SK-N-SH treated with all-trans-retinoic acid at 6 μM for 48 hours (cell line): ENCODE measurements at regions not wholly inside any gene's neighbourhood (a gene's known extent, or its start where the extent isn't known, plus 50 kb on each side); places are given as distances from the start of the nearest gene placed in this dataset.

Experiments
- ATAC-seq: fragments of 200-7000 bp; cut with Tn5 transposase; 3 replicates; pipeline ENCODE4 v1.9.1; 2020; ENCODE audit warnings: mild to moderate bottlenecking, moderate library complexity
- BACH2 ChIP-seq: fragments of 250-450 bp; sonication (Bioruptor Pico); IDR thresholded peaks from 2 replicates; pipeline ENCODE4 v1.9.0; 2021; ENCODE audit warnings: mild to moderate bottlenecking, borderline replicate concordance
- CSDC2 ChIP-seq: fragments of 250-450 bp; sonication (Bioruptor Pico); IDR thresholded peaks from 2 replicates; pipeline ENCODE4 v1.5.0; 2020; ENCODE audit warnings: mild to moderate bottlenecking, moderate library complexity
- CSRNP3 ChIP-seq: fragments of 250-450 bp; sonication (Bioruptor Pico); IDR thresholded peaks from 2 replicates; pipeline ENCODE4 v1.5.1; 2021; ENCODE audit warnings: mild to moderate bottlenecking, moderate library complexity
- ESRRG ChIP-seq: fragments of 250-450 bp; sonication (Bioruptor Pico); IDR thresholded peaks from 2 replicates; pipeline ENCODE4 v1.6.1; 2021; ENCODE audit warnings: mild to moderate bottlenecking
- GLIS3 ChIP-seq: fragments of 250-450 bp; sonication (Bioruptor Pico); IDR thresholded peaks from 2 replicates; pipeline ENCODE4 v1.5.0; 2020; ENCODE audit warnings: mild to moderate bottlenecking, moderate library complexity
- ISL1 ChIP-seq: fragments of 250-450 bp; sonication (Bioruptor Pico); IDR thresholded peaks from 2 replicates; pipeline ENCODE4 v2.1.2; 2022; ENCODE audit warnings: mild to moderate bottlenecking, moderate library complexity
- OSR1 ChIP-seq: fragments of 250-450 bp; sonication (Bioruptor Pico); IDR thresholded peaks from 2 replicates; pipeline ENCODE4 v1.8.0; 2022; ENCODE audit warnings: moderate library complexity, mild to moderate bottlenecking, inconsistent platforms
- PATZ1 ChIP-seq: fragments of 250-450 bp; sonication (Bioruptor Pico); IDR thresholded peaks from 2 replicates; pipeline ENCODE4 v1.8.0; 2020; ENCODE audit warnings: mild to moderate bottlenecking, moderate library complexity, borderline replicate concordance
- POU6F1 ChIP-seq: fragments of 250-450 bp; sonication (Bioruptor Pico); IDR thresholded peaks from 2 replicates; pipeline ENCODE4 v1.8.0; 2021; ENCODE audit warnings: low read depth, mild to moderate bottlenecking, moderate library complexity, borderline replicate concordance
- PPARA ChIP-seq: fragments of 250-450 bp; sonication (Bioruptor Pico); IDR thresholded peaks from 2 replicates; pipeline ENCODE4 v1.5.0; 2020; ENCODE audit warnings: mild to moderate bottlenecking, borderline replicate concordance
- RARB ChIP-seq: fragments of 250-450 bp; sonication (Bioruptor Pico); IDR thresholded peaks from 2 replicates; pipeline ENCODE4 v1.8.0; 2021; ENCODE audit warnings: mild to moderate bottlenecking, moderate library complexity
- SNAI2 ChIP-seq: fragments of 250-450 bp; sonication (Bioruptor Pico); IDR thresholded peaks from 2 replicates; pipeline ENCODE4 v1.5.0; 2020; ENCODE audit warnings: mild to moderate bottlenecking, moderate library complexity
- TOX ChIP-seq: fragments of 250-450 bp; sonication (Bioruptor Pico); IDR thresholded peaks from 2 replicates; pipeline ENCODE4 v1.8.0; 2021; ENCODE audit warnings: mild to moderate bottlenecking, moderate library complexity, borderline replicate concordance
- ZC3H10 ChIP-seq: fragments of 250-450 bp; sonication (Bioruptor Pico); IDR thresholded peaks from 2 replicates; pipeline ENCODE4 v1.5.1; 2021; ENCODE audit warnings: mild to moderate bottlenecking, moderate library complexity
- ZFP3 ChIP-seq: fragments of 250-450 bp; sonication (Bioruptor Pico); IDR thresholded peaks from 2 replicates; pipeline ENCODE4 v1.5.0; 2020; ENCODE audit warnings: mild to moderate bottlenecking, moderate library complexity
- ZFP30 ChIP-seq: fragments of 450-650 bp; formaldehyde crosslinking; IDR thresholded peaks from 2 replicates; pipeline ENCODE4 v1.5.0; 2022; ENCODE audit warnings: mild to moderate bottlenecking, moderate library complexity
- ZNF565 ChIP-seq: fragments of 450-650 bp; formaldehyde crosslinking; conservative IDR thresholded peaks from 2 replicates; pipeline ENCODE4 v1.5.0; 2020; ENCODE audit warnings: low read depth, mild to moderate bottlenecking, moderate library complexity
- ZNF8 ChIP-seq: fragments of 450-650 bp; formaldehyde crosslinking; IDR thresholded peaks from 2 replicates; pipeline ENCODE4 v1.5.0; 2020; ENCODE audit warnings: mild to moderate bottlenecking, moderate library complexity
- TF ChIP-seq, protein P1 (sequence below): fragments of 250-450 bp; sonication (Bioruptor Pico); IDR thresholded peaks from 2 replicates; pipeline ENCODE4 v1.5.0; 2020; ENCODE audit warnings: mild to moderate bottlenecking, moderate library complexity
- TF ChIP-seq, protein P2 (sequence below): fragments of 250-450 bp; sonication (Bioruptor Pico); IDR thresholded peaks from 2 replicates; pipeline ENCODE4 v1.5.1; 2020; ENCODE audit warnings: low read depth, mild to moderate bottlenecking, moderate library complexity

DNA sequence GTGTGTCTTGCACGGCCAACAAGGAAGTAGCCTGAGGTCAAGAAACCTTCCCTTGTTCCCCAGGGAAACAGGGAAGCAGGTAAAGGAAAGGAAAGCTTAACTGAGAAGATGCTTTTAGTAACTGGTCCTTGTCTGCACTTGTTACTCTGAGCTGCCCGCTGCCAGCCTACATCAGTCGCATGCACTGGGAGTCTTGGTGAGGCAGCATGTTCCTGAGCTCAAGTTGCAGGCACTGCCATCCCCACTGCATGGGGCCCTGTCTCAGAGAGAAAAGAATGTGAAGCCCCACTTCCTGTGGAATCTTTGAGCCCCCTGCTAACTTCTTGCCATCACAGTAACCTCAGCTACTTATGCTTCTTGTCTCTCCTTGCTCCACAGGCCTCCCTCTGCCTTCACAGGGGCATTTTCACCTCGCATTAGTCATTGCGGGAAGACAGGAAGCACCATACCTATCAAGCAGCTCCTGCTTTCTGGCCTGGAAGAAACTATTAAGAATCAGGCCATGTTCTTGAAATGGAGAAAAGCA is 344.1 kb upstream of the ADAMTSL1 start:
- no peak for ATAC-seq
- no peak for TF ChIP-seq ZC3H10
- TF ChIP-seq POU6F1 (CRISPR knock-in tag), result no peak
- TF ChIP-seq ZFP30, result no peak
- TF ChIP-seq ISL1, result no peak
- TF ChIP-seq TOX, result no peak
- TF ChIP-seq, protein P1, sequence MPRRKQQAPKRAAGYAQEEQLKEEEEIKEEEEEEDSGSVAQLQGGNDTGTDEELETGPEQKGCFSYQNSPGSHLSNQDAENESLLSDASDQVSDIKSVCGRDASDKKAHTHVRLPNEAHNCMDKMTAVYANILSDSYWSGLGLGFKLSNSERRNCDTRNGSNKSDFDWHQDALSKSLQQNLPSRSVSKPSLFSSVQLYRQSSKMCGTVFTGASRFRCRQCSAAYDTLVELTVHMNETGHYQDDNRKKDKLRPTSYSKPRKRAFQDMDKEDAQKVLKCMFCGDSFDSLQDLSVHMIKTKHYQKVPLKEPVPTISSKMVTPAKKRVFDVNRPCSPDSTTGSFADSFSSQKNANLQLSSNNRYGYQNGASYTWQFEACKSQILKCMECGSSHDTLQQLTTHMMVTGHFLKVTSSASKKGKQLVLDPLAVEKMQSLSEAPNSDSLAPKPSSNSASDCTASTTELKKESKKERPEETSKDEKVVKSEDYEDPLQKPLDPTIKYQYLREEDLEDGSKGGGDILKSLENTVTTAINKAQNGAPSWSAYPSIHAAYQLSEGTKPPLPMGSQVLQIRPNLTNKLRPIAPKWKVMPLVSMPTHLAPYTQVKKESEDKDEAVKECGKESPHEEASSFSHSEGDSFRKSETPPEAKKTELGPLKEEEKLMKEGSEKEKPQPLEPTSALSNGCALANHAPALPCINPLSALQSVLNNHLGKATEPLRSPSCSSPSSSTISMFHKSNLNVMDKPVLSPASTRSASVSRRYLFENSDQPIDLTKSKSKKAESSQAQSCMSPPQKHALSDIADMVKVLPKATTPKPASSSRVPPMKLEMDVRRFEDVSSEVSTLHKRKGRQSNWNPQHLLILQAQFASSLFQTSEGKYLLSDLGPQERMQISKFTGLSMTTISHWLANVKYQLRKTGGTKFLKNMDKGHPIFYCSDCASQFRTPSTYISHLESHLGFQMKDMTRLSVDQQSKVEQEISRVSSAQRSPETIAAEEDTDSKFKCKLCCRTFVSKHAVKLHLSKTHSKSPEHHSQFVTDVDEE, result no peak
- no peak for TF ChIP-seq RARB (CRISPR knock-in tag)
- no peak for TF ChIP-seq ZFP3 (CRISPR knock-in tag)
- no peak for TF ChIP-seq PPARA (CRISPR knock-in tag)

DNA sequence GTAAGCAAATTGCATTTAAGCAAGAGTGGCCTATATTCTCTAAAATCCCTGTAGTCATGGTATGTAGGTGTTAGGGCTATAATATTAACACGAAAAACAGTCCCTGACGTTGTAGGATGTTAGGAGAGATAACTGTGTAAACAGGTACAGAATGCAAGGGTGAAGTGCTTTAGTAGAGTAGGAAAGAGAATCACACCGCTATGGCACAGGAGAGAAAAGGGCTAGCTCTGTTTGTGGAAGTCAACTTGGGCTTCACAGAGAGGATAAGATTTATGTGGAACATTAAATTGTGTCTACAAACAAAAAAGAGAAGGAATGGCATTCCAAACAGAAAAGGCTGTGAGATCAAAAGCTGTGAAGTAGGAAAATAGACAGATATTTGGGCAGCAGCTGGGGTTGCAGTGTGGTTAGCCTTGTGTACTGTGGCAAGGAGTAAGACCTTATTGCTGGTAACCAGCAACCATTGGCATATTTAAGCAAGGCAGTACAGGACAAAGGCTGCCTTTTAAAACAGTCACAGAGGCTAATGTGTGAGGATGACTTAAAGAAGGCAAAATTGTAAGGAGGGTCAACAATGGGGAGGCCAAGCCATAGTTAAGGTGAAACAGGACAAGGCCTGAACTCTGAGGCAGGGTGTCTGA is 337.5 kb upstream of the ADAMTSL1 start:
- ATAC-seq, result no peak
- TF ChIP-seq SNAI2 (CRISPR knock-in tag), result no peak
- TF ChIP-seq CSDC2 (CRISPR knock-in tag), result no peak
- no peak for TF ChIP-seq ZNF8 (CRISPR knock-in tag)
- no peak for TF ChIP-seq BACH2 (CRISPR knock-in tag)

- TF ChIP-seq, protein P2, sequence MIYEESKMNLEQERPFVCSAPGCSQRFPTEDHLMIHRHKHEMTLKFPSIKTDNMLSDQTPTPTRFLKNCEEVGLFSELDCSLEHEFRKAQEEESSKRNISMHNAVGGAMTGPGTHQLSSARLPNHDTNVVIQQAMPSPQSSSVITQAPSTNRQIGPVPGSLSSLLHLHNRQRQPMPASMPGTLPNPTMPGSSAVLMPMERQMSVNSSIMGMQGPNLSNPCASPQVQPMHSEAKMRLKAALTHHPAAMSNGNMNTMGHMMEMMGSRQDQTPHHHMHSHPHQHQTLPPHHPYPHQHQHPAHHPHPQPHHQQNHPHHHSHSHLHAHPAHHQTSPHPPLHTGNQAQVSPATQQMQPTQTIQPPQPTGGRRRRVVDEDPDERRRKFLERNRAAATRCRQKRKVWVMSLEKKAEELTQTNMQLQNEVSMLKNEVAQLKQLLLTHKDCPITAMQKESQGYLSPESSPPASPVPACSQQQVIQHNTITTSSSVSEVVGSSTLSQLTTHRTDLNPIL, result no peak
- TF ChIP-seq OSR1 (no peak), CSRNP3 (CRISPR knock-in tag) (no peak), ISL1 (no peak), SNAI2 (CRISPR knock-in tag) (no peak), GLIS3 (CRISPR knock-in tag) (no peak), ESRRG (CRISPR knock-in tag) (no peak), ZC3H10 (no peak), PPARA (CRISPR knock-in tag) (no peak), ZFP3 (CRISPR knock-in tag) (no peak), ZNF565 (CRISPR knock-in tag) (no peak), POU6F1 (CRISPR knock-in tag) (no peak), ZNF8 (CRISPR knock-in tag) (no peak), PATZ1 (CRISPR knock-in tag) (no peak)
- TF ChIP-seq, protein P1, result no peak
- ATAC-seq, result no peak
Observed at GRCh38 chr9:18137815-18138214, 336.1 kb upstream of the ADAMTSL1 start.
